HepG2 (cell line): ENCODE measurements at regions not wholly inside any gene's neighbourhood (a gene's known extent, or its start where the extent isn't known, plus 50 kb on each side); places are given as distances from the start of the nearest gene placed in this dataset.

ENCODE experiments used
- ATAC-seq: fragments of 200-7000 bp; cut with Tn5 transposase; 3 replicates; pipeline ENCODE4 v1.9.1; 2020; ENCODE audit warnings: mild to moderate bottlenecking, moderate library complexity
- BruUV-seq: library from RNA; stranded (reverse); fragments of 400-500 nt; replicated peaks from 2 replicates; lab custom pipeline; 2021; lab: Mats Ljungman, UMichigan
- CTCF ChIA-PET: fragments of 300-600 bp; formaldehyde crosslinking; extraction: SDS; loops from one replicate; lab custom pipeline; 2021; ENCODE audit warnings: low total read pairs, inconsistent platforms, low intra/inter-chr PET ratio; lab: Yijun Ruan, JAX
- POLR2A ChIA-PET: fragments of 350-600 bp; sonication (Branson Sonifier 250); formaldehyde crosslinking; loops from one replicate; lab custom pipeline; 2020; ENCODE audit warnings: antibody characterized with exemption, inconsistent platforms; lab: Yijun Ruan, JAX
- DNase-seq: peaks from one replicate; pipeline ENCODE4 v3.0.0-alpha.2; 2015; ENCODE audit warnings: low spot score
- FAIRE-seq: peaks from 3 replicates; lab custom pipeline; 2011; peaks lifted over from hg19 to GRCh38; lab: Jason Lieb, UNC
- H2AFZ ChIP-seq: one replicate; pipeline ENCODE4 v1.6.1; 2011; ENCODE audit warnings: low read length, inconsistent platforms
- H3K27ac ChIP-seq: fragments of 300-600 bp; 3 replicates; pipeline ENCODE4 v1.8.0; 2011; ENCODE audit warnings: mixed run types, mild to moderate bottlenecking, mixed read lengths, low read length, inconsistent platforms; ENCODE audit not compliant: insufficient read depth; ENCODE audit errors: extremely low read length
- H3K27me3 ChIP-seq, 2 experiments: fragments of 200-600 bp in 1 of 2; 2 replicates in 1 of 2; 3 replicates in 1 of 2; pipeline versions ENCODE4 v1.6.0 to v1.8.0; 2011; ENCODE audit warnings: low read length in 2 of 2, mild to moderate bottlenecking in 2 of 2, moderate library complexity in 2 of 2, inconsistent platforms in 1 of 2; ENCODE audit not compliant: insufficient read depth in 2 of 2, control insufficient read depth in 1 of 2
- H3K36me3 ChIP-seq, 2 experiments: fragments of 200-600 bp in 1 of 2; replicated peaks in 1 of 2; 2 replicates in 1 of 2; 3 replicates in 1 of 2; pipeline versions ENCODE4 v1.5.1 to v1.8.0; 2011; ENCODE audit warnings: low read length in 2 of 2, inconsistent platforms in 1 of 2; ENCODE audit not compliant: insufficient read depth in 2 of 2, control insufficient read depth in 1 of 2
- H3K4me1 ChIP-seq: 2 replicates; pipeline ENCODE4 v1.5.1; 2012; ENCODE audit warnings: low read length, inconsistent platforms; ENCODE audit not compliant: insufficient read depth
- H3K4me2 ChIP-seq: 2 replicates; pipeline ENCODE4 v1.6.0; 2011; ENCODE audit warnings: low read depth, low read length, inconsistent platforms
- H3K4me3 ChIP-seq, 3 experiments: fragments of 200-600 bp in 1 of 3; sonication (generic), shearing (Covaris generic) in 1 of 3; replicated peaks in 1 of 3; 2 replicates each; pipeline ENCODE4 v1.5.1; 2011 to 2016; ENCODE audit warnings: low read length in 3 of 3, inconsistent platforms in 2 of 3, low read depth in 2 of 3, mild to moderate bottlenecking in 2 of 3, control low read depth in 1 of 3, mixed read lengths in 1 of 3; ENCODE audit not compliant: insufficient read depth in 1 of 3
- H3K79me2 ChIP-seq: one replicate; pipeline ENCODE4 v1.6.1; 2011; ENCODE audit warnings: low read length, inconsistent platforms; ENCODE audit not compliant: insufficient read depth
- H3K9ac ChIP-seq: 2 replicates; pipeline ENCODE4 v1.6.0; 2011; ENCODE audit warnings: mild to moderate bottlenecking, low read depth, low read length, inconsistent platforms; ENCODE audit not compliant: insufficient read depth
- H3K9me3 ChIP-seq: 2 replicates; pipeline ENCODE4 v1.5.1; 2012; ENCODE audit warnings: mild to moderate bottlenecking, low read length
- H4K20me1 ChIP-seq: 2 replicates; pipeline ENCODE4 v1.6.0; 2011; ENCODE audit warnings: inconsistent platforms, mild to moderate bottlenecking, low read length, moderate library complexity; ENCODE audit not compliant: insufficient read depth
- HDAC2 ChIP-seq: sonication (generic); formaldehyde crosslinking; IDR thresholded peaks from 2 replicates; pipeline ENCODE4 v1.4.0; 2020; ENCODE audit warnings: missing genetic modification reagents
- JDP2 ChIP-seq: sonication (generic); formaldehyde crosslinking; IDR thresholded peaks from 2 replicates; pipeline ENCODE4 v1.8.1; 2022; ENCODE audit warnings: missing genetic modification reagents, borderline replicate concordance
- JUNB ChIP-seq: sonication (generic); formaldehyde crosslinking; IDR thresholded peaks from 2 replicates; pipeline ENCODE4 v1.8.0; 2022; ENCODE audit warnings: missing genetic modification reagents, mild to moderate bottlenecking, borderline replicate concordance
- MAFG ChIP-seq: sonication (generic); formaldehyde crosslinking; IDR thresholded peaks from 2 replicates; pipeline ENCODE4 v1.5.1; 2020; ENCODE audit warnings: mild to moderate bottlenecking, missing genetic modification reagents
- SRSF9 ChIP-seq: fragments of 200-400 bp; formaldehyde crosslinking; IDR thresholded peaks from 2 replicates; pipeline ENCODE4 v1.6.1; 2018; ENCODE audit warnings: borderline replicate concordance, mild to moderate bottlenecking, low read depth, low read length; ENCODE audit not compliant: insufficient read depth, poor library complexity, severe bottlenecking
- TBL1XR1 ChIP-seq: fragments of 150-350 bp; IDR thresholded peaks from 2 replicates; pipeline ENCODE4 v1.6.1; 2014; ENCODE audit warnings: borderline replicate concordance, low read length; ENCODE audit not compliant: partially characterized antibody
- TBP ChIP-seq: sonication (generic); formaldehyde crosslinking; IDR thresholded peaks from 2 replicates; pipeline ENCODE4 v1.5.0; 2020; ENCODE audit warnings: missing genetic modification reagents
- ZMYM4 ChIP-seq: sonication (generic); formaldehyde crosslinking; IDR thresholded peaks from 2 replicates; pipeline ENCODE4 v1.8.1; 2023; ENCODE audit warnings: mild to moderate bottlenecking, missing genetic modification reagents
- ZNF646 ChIP-seq: sonication (generic); formaldehyde crosslinking; IDR thresholded peaks from 2 replicates; pipeline ENCODE4 v1.9.0; 2021; ENCODE audit warnings: mild to moderate bottlenecking, missing genetic modification reagents
- ZNF7 ChIP-seq: IDR thresholded peaks from 2 replicates; pipeline ENCODE4 v1.6.1; 2016; ENCODE audit warnings: missing biosample characterization, missing genetic modification reagents
- ZNF709 ChIP-seq: sonication (generic); formaldehyde crosslinking; IDR thresholded peaks from 2 replicates; pipeline ENCODE4 v1.5.0; 2020; ENCODE audit warnings: mild to moderate bottlenecking, missing genetic modification reagents
- ZNF776 ChIP-seq: sonication (generic); formaldehyde crosslinking; IDR thresholded peaks from 2 replicates; pipeline ENCODE4 v1.4.0; 2020; ENCODE audit warnings: mild to moderate bottlenecking, missing genetic modification reagents
- ZNF780A ChIP-seq: sonication (generic); formaldehyde crosslinking; IDR thresholded peaks from 2 replicates; pipeline ENCODE4 v1.8.0; 2022; ENCODE audit warnings: mild to moderate bottlenecking, missing genetic modification reagents, moderate library complexity
- WGBS: methylation state at CpG from one replicate; pipeline ENCODE4 v1.1.6; 2017; ENCODE audit warnings: low lambda C conversion rate; 5-methylcytosine and 5-hydroxymethylcytosine counted together
- in situ Hi-C: cut with HindIII; loops from 2 replicates; pipeline ENCODE4 v1.10.0; 2017; ENCODE audit warnings: low pct_unique_long_range_greater_than_20kb; ENCODE audit not compliant: extremely low pct_ligation_motif_present
- intact Hi-C: fragments of 100-400 bp; cut with micrococcal nuclease; formaldehyde crosslinking; loops from one replicate; pipeline ENCODE4 v1.10.0; 2022; ENCODE audit not compliant: unreplicated experiment
- TF ChIP-seq, protein P1 (sequence below): sonication (generic); formaldehyde crosslinking; IDR thresholded peaks from 2 replicates; pipeline ENCODE4 v1.4.0; 2020; ENCODE audit warnings: mild to moderate bottlenecking, missing genetic modification reagents
- TF ChIP-seq, protein P2 (sequence below): sonication (generic); formaldehyde crosslinking; IDR thresholded peaks from 2 replicates; pipeline ENCODE4 v1.4.0; 2020; ENCODE audit warnings: missing genetic modification reagents
- TF ChIP-seq, protein P3 (sequence below): sonication (generic); formaldehyde crosslinking; IDR thresholded peaks from 2 replicates; pipeline ENCODE4 v1.5.0; 2020; ENCODE audit warnings: mild to moderate bottlenecking, missing genetic modification reagents

- in situ Hi-C loops = no loop called here
- intact Hi-C loops = no loop called here
- H3K27ac ChIP-seq = no peak overlapping the region
- no peak overlapping the region for H2AFZ ChIP-seq
- H3K9ac ChIP-seq = no peak overlapping the region
- no peaks in the 10 kb centered on the region for H3K9me3 ChIP-seq
- DNase-seq (no peak), ATAC-seq (no peak), FAIRE-seq (no peak)
- H3K79me2 ChIP-seq = no peaks in the 10 kb centered on the region
- H3K4me2 ChIP-seq = no peak overlapping the region
- CTCF ChIA-PET = no interaction called here
- no peaks in the 10 kb centered on the region for H3K36me3 ChIP-seq
- H3K27me3 ChIP-seq = no peaks in the 10 kb centered on the region
- POLR2A ChIA-PET = no interaction called here
- H3K4me3 ChIP-seq = no peak overlapping the region
- WGBS = 0% methylated on average over 3 of the region's 3 CpGs
- no TSS peak for BruUV-seq
- no peaks in the 10 kb centered on the region for H4K20me1 ChIP-seq
- no peaks in the 10 kb centered on the region for H3K4me1 ChIP-seq
- TF ChIP-seq ZNF7 (CRISPR knock-in tag) (no peak), TBP (no peak), TBL1XR1 (no peak), JDP2 (CRISPR knock-in tag) (no peak), ZNF709 (CRISPR knock-in tag) (no peak), ZNF780A (CRISPR knock-in tag) (no peak), ZMYM4 (CRISPR knock-in tag) (no peak), ZNF646 (CRISPR knock-in tag) (no peak), SRSF9 (no peak), JUNB (no peak), MAFG (no peak), ZNF776 (CRISPR knock-in tag) (no peak), HDAC2 (CRISPR knock-in tag) (no peak)
- TF ChIP-seq, protein P1, sequence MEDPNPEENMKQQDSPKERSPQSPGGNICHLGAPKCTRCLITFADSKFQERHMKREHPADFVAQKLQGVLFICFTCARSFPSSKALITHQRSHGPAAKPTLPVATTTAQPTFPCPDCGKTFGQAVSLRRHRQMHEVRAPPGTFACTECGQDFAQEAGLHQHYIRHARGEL = no peak
- TF ChIP-seq, protein P2, sequence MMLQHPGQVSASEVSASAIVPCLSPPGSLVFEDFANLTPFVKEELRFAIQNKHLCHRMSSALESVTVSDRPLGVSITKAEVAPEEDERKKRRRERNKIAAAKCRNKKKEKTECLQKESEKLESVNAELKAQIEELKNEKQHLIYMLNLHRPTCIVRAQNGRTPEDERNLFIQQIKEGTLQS (CRISPR knock-in tag) = no peak
- TF ChIP-seq, protein P3, sequence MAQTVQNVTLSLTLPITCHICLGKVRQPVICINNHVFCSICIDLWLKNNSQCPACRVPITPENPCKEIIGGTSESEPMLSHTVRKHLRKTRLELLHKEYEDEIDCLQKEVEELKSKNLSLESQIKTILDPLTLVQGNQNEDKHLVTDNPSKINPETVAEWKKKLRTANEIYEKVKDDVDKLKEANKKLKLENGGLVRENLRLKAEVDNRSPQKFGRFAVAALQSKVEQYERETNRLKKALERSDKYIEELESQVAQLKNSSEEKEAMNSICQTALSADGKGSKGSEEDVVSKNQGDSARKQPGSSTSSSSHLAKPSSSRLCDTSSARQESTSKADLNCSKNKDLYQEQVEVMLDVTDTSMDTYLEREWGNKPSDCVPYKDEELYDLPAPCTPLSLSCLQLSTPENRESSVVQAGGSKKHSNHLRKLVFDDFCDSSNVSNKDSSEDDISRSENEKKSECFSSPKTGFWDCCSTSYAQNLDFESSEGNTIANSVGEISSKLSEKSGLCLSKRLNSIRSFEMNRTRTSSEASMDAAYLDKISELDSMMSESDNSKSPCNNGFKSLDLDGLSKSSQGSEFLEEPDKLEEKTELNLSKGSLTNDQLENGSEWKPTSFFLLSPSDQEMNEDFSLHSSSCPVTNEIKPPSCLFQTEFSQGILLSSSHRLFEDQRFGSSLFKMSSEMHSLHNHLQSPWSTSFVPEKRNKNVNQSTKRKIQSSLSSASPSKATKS (CRISPR knock-in tag) = no peak
Observed at GRCh38 chr2:147297820-147298219, 547.0 kb upstream of the ACVR2A start.
